Kidney (tissue), 13 donors: ENCODE measurements at regions not wholly inside any gene's neighbourhood (a gene's known extent, or its start where the extent isn't known, plus 50 kb on each side); places are given as distances from the start of the nearest gene placed in this dataset.

Source experiments
- DNase-seq, 5 donors: peaks; one replicate each; pipeline ENCODE4 v3.0.0-alpha.2; 2013 to 2020
- FAIRE-seq: peaks from 2 replicates; lab custom pipeline; 2012; peaks lifted over from hg19 to GRCh38; lab: Jason Lieb, UNC
- H3K27ac ChIP-seq, 2 donors: one replicate each; pipeline ENCODE4 v1.7.0; 2013; ENCODE audit warnings: low read depth in 2 of 2, low read length in 2 of 2, inconsistent platforms in 1 of 2
- H3K27me3 ChIP-seq: one replicate; pipeline ENCODE4 v1.7.1; 2013; ENCODE audit warnings: low read length, inconsistent platforms; ENCODE audit not compliant: control insufficient read depth, insufficient read depth
- H3K36me3 ChIP-seq, 3 donors: one replicate each; pipeline versions ENCODE4 v1.7.0 to v1.7.1; 2013; ENCODE audit warnings: low read length in 3 of 3, control low read depth in 1 of 3, inconsistent platforms in 1 of 3; ENCODE audit not compliant: insufficient read depth in 3 of 3, control insufficient read depth in 2 of 3
- H3K4me1 ChIP-seq, 3 donors: one replicate each; pipeline versions ENCODE4 v1.7.0 to v1.7.1; 2013; ENCODE audit warnings: low read length in 3 of 3, inconsistent platforms in 1 of 3, low read depth in 1 of 3; ENCODE audit not compliant: control insufficient read depth in 2 of 3, insufficient read depth in 2 of 3
- H3K4me3 ChIP-seq, 3 donors: one replicate each; pipeline versions ENCODE4 v1.7.0 to v1.8.1; 2013; ENCODE audit warnings: low read length in 3 of 3, control low read depth in 1 of 3, inconsistent platforms in 1 of 3
- H3K9ac ChIP-seq, 3 donors: one replicate each; pipeline versions ENCODE4 v1.7.0 to v1.7.1; 2013; ENCODE audit warnings: low read length in 3 of 3, control low read depth in 1 of 3, inconsistent platforms in 1 of 3
- H3K9me3 ChIP-seq, 3 donors: one replicate each; pipeline versions ENCODE4 v1.7.0 to v1.7.1; 2013; ENCODE audit warnings: low read length in 3 of 3, control low read depth in 1 of 3, inconsistent platforms in 1 of 3; ENCODE audit not compliant: control insufficient read depth in 2 of 3, insufficient read depth in 1 of 3
- CTCF ChIP-seq: IDR thresholded peaks from 3 replicates; pipeline ENCODE4 v1.5.1; 2012; ENCODE audit warnings: mild to moderate bottlenecking, moderate library complexity, borderline replicate concordance; ENCODE audit not compliant: insufficient read depth; ENCODE audit errors: extremely low read depth
- intact Hi-C: fragments of 100-400 bp; cut with DNase I; formaldehyde crosslinking; loops from one replicate; pipeline ENCODE4 v1.11.1; 2022
- donor health status: control.
- donor health status: control.
- donor health status: control.
- donor health status: control.
- donor health status: control.
- donor health status: DM: yes; HTN: yes; CAD: no.
- donor health status: Normal renal cell carcinoma (clear cell type).

- no peak for FAIRE-seq
- no peak for DNase-seq
- Histone ChIP-seq H3K9ac (no peak overlapping the region), H3K4me3 (no peak overlapping the region), H3K4me1 (no peaks in the 10 kb centered on the region), H3K27me3 (no peaks in the 10 kb centered on the region), H3K9me3 (no peaks in the 10 kb centered on the region), H3K27ac (no peak overlapping the region), H3K36me3 (no peaks in the 10 kb centered on the region)
- no peak for TF ChIP-seq CTCF
- intact Hi-C loops = no loop called here
These were observed 709.6 kb downstream of the BRD1 start for GRCh38 chr22:49118065-49118464.

DNA sequence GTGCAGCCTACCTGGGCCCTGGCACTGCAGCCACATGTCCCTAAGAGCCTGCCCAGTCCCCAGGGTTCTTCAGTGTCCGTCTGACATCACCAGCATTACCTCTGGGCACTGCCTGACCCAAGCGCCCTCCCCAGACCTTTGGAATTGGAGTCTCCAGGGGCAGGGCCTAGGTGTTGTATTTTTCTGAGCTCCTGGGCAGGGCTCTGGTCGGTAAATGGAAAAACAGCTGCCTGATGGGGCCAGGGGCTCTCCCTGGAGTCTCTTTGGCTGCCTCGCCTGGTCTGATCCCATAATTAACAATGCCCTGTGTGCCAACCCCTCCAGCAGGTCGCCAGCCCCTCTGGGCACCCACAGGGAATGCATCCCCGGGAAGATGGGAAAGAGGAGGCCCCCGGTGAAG, 710.2 kb downstream of the BRD1 start:
- H3K4me1 ChIP-seq = no peaks in the 10 kb centered on the region
- H3K27me3 ChIP-seq = no peaks in the 10 kb centered on the region
- DNase-seq (no peak), FAIRE-seq (no peak)
- no peak overlapping the region for H3K27ac ChIP-seq
- H3K4me3 ChIP-seq = no peak overlapping the region
- no peak for TF ChIP-seq CTCF
- H3K36me3 ChIP-seq = no peaks in the 10 kb centered on the region
- H3K9me3 ChIP-seq = no peaks in the 10 kb centered on the region
- intact Hi-C loops = no loop called here
- no peak overlapping the region for H3K9ac ChIP-seq

GRCh38 chr22:49116486-49117120, 711.1 kb downstream of the BRD1 start:
- Histone ChIP-seq H3K4me1 (no peaks in the 10 kb centered on the region), H3K4me3 (no peak overlapping the region), H3K36me3 (no peaks in the 10 kb centered on the region), H3K27me3 (no peaks in the 10 kb centered on the region), H3K27ac (no peak overlapping the region), H3K9ac (no peak overlapping the region), H3K9me3 (no peaks in the 10 kb centered on the region)
- FAIRE-seq = no peak
- no peak for DNase-seq
- no peak for TF ChIP-seq CTCF
- intact Hi-C loops = no loop called here

GRCh38 chr22:49116021-49116420, 711.7 kb downstream of the BRD1 start:
- H3K27ac ChIP-seq = no peak overlapping the region
- no peaks in the 10 kb centered on the region for H3K9me3 ChIP-seq
- intact Hi-C loops = no loop called here
- FAIRE-seq (no peak), DNase-seq (no peak)
- H3K9ac ChIP-seq = no peak overlapping the region
- TF ChIP-seq CTCF = no peak
- no peaks in the 10 kb centered on the region for H3K4me1 ChIP-seq
- no peaks in the 10 kb centered on the region for H3K36me3 ChIP-seq
- no peak overlapping the region for H3K4me3 ChIP-seq
- H3K27me3 ChIP-seq = no peaks in the 10 kb centered on the region
